ENCODE measurements at regions not wholly inside any gene's neighbourhood (a gene's known extent, or its start where the extent isn't known, plus 50 kb on each side); places are given as distances from the start of the nearest gene placed in this dataset.
"Not testable (repeated sequence)": the region's sequence is repeated elsewhere in the genome, so short reads cannot be mapped to it uniquely, and the experiment has no call there.

DNA sequence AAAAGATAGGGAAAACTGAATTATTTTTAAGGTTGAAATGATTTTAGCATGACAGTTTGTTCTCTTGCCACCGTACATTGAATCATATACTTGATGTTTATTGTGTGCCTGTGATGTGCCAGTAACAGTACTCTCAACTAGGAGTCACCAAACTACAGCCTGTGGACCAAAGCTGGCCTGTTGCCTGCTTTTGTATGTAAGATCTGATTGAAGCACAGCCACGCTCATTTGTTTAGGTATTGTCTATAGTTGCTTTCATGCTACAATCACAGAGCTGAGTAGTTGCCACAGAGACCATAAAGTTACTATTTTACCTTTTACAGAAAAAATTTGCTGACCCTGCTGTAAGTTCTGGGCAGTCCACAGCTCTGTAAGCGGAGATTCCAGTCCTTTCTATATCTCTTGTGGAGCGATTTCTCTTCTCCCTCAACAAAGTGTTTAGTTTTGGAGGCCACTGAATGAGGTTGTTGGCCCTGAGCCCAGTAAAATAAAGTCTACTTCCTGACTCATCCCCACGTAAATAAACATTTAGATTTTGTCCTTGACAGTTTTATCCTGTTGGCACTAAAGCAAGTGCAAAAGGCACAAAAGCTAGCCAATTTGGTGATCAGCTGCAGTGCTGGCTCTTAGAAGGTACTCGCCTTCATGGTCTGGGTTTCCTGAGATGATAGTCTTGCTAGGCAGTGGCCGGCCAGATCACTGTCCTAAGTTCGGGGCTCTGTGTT, 180.2 kb upstream of the ZNF92 start:
- not testable (repeated sequence) for DNase-seq (ENCODE audit: low read depth, low spot score); H3K4me3 ChIP-seq (ENCODE audit: low read length)

DNA sequence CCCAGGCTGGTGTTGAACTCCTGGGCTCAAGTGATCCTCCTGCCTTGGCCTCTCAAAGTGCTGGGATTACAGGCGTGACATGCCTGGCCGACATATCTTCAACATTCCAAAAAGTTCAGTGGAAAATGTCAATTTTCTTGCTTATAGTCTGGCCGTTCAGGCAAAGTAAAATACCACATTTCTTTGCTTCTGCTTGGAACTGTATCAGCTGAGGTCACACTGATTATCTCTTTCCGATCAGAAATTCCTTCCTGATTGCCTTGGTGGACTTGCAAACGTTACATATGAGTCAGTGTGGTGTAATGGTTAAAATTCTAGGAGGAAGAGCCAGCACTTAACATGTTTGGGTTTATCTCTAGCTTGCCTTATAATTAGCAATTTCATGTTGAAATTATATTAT, 170.6 kb upstream of the ERV3-1 start:
- DNase-seq (ENCODE audit: low read depth, low spot score); H3K4me3 ChIP-seq (ENCODE audit: low read length): not testable (repeated sequence)

DNA sequence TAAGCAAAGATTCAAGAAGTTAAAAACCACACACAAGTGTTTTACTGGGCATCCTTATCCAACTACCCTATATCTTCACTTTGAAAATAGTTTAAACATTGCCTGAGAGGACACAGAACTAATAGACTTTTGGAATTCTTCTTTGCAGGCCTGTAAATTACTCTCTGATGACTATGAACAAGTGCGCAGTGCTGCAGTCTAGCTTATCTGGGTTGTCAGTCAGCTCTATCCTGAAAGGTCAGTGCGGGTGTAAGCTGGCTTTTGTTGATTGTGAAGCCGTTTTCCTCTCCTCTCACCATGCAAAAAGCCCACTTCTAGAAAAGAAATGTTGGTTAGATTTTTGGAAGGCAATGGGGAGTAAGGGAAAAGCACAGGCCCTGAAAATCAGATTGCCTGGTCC, 143.6 kb upstream of the ERV3-1 start:
- not testable (repeated sequence) for DNase-seq (ENCODE audit: low read depth, low spot score); H3K4me3 ChIP-seq (ENCODE audit: low read length)

DNA sequence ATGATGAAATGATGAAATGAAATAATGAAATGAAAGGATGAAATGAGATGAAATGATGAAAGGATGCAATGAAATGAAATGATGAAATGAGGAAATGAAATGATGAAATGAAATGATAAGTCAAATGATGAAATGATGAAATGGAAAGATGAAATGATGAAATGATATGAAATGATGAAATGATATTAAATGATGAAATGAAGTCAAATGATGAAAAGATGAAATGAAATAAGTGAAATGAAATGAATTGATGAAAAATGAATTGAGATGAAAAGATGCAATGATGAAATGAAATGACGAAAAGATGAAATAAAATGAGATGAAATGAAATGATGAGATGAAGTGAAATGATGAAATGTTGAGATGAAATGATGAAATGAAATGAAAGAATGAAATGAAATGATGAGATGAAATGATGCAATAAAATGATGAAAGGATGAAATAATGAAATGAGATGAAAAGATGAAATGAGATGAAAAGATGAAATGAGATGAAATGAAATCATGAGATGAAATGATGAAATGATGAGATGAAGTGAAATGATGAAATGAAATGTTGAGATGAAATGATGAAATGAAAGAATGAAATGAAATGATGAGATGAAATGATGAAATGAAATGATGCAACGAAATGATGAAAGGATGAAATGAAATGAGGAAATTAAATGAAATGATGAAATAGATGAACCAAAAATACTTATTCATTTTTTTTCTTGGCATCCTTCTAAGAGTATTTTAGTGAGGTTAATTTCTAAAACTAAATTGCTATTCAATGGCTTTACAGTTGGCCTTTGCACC, 139.8 kb upstream of the ERV3-1 start:
- not testable (repeated sequence) for H3K4me3 ChIP-seq (ENCODE audit: low read length); DNase-seq (ENCODE audit: low read depth, low spot score)

DNA sequence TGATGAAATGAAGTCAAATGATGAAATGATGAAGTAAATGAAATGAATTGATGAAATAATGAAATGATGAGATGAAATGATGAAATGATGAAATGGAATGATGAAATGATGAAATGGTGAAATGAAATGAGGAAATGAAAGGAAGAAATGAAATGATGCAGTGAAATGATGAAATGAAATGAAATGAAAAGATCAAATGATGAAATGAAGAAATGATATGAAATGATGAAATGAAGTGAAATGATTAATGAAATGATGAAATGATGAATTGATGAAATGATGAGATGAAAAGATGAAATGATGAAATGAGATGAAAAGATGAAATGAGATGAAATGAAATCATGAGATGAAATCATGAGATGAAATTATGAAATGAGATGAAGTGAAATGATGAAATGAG, 139.2 kb upstream of the ERV3-1 start:
- not testable (repeated sequence) for DNase-seq (ENCODE audit: low read depth, low spot score); H3K4me3 ChIP-seq (ENCODE audit: low read length)

DNA sequence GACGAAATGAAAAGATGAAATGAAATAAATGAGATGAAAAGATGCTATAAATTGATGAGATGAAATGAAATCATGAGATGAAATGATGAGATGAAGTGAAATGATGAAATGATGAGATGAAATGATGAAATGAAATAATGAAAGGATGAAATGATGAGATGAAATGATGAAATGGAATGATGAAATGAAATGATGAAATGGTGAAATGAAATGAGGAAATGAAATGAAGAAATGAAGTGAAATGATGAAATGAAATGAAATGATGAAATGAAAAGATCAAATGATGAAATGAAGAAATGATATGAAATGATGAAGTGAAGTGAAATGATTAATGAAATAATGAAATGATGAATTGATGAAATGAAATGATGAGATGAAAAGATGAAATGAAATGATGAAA, 138.5 kb upstream of the ERV3-1 start:
- DNase-seq (ENCODE audit: low read depth, low spot score); H3K4me3 ChIP-seq (ENCODE audit: low read length): not testable (repeated sequence)

DNA sequence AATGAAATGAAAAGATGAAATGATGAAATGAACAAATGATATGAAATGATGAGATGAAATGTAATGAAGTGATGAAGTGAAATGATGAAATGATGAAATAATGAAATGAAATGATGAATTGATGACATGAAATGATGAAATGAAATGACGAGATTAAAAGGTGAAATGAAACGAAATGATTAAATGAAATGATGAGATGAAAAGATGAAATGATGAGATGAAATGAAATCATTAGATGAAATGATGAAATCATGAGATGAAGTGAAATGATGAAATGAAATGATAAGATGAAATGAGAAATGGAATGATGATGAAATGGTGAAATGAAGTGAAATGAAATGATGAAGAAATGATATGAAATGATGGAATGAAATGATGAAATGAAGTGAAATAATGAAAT, 138.1 kb upstream of the ERV3-1 start:
- not testable (repeated sequence) for DNase-seq (ENCODE audit: low read depth, low spot score); H3K4me3 ChIP-seq (ENCODE audit: low read length)

DNA sequence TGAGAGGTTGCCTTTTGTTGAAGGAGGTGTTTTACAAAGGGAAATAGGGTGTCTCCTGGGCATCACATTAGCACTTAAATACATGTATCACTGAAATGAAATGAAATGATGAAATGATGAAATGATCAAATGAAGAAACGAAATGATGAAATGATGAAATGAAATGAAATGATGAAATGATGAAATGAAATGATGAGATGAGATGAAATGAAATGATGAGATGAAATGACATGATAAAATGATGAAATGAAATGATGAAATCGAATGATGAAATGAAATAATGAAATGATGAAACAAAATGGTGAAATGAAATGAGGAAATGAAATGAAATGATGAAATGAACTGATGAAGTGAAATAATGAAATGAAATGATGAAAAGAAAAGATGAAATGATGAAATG, 137.6 kb upstream of the ERV3-1 start:
- not testable (repeated sequence) for H3K4me3 ChIP-seq (ENCODE audit: low read length)

DNA sequence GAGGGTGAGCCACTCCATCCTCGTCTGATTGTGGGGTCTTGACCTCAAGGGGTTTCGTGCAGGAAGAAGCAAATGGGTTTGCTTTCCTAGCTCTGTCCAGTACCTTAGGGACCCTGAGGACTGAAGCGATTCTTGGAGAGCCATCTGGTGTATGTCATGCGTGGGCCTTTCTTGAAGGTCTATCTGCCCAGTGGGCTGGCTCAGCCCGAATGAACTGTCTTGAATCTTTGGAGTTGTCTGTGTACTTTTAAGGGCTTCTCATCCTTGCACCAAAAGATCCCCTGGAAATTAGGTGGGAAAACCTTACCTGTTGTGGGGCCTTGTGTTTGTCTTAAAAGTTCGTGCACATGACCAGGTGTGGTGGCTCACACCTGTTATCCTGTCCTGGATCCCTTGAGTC, 135.4 kb upstream of the ERV3-1 start:
- DNase-seq (ENCODE audit: low read depth, low spot score); H3K4me3 ChIP-seq (ENCODE audit: low read length): not testable (repeated sequence)

More for the DNA sequence above, 137.6 kb upstream of the ERV3-1 start:
- DNase-seq (ENCODE audit: low read depth, low spot score): not testable (repeated sequence)

DNA sequence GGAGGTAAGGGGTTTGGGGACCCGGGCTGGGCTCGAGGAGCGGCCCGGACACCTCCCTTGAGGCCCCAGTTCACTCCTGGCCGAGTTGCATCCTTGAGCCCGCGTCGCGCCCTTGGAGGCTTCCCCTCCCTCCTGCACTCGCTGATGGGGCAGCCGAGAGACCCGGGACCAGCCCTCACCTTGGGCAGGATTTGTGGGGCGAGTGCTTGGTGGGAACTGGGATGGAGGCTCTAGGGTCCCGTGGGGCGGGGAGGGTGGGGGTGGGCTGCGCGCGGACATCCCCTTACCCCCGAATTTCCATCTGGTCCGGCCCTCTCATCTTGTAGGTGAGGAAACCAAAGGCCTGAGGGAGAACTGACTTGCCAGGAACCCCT, 134.9 kb upstream of the ERV3-1 start:
- DNase-seq (ENCODE audit: low read depth, low spot score); H3K4me3 ChIP-seq (ENCODE audit: low read length): not testable (repeated sequence)

DNA sequence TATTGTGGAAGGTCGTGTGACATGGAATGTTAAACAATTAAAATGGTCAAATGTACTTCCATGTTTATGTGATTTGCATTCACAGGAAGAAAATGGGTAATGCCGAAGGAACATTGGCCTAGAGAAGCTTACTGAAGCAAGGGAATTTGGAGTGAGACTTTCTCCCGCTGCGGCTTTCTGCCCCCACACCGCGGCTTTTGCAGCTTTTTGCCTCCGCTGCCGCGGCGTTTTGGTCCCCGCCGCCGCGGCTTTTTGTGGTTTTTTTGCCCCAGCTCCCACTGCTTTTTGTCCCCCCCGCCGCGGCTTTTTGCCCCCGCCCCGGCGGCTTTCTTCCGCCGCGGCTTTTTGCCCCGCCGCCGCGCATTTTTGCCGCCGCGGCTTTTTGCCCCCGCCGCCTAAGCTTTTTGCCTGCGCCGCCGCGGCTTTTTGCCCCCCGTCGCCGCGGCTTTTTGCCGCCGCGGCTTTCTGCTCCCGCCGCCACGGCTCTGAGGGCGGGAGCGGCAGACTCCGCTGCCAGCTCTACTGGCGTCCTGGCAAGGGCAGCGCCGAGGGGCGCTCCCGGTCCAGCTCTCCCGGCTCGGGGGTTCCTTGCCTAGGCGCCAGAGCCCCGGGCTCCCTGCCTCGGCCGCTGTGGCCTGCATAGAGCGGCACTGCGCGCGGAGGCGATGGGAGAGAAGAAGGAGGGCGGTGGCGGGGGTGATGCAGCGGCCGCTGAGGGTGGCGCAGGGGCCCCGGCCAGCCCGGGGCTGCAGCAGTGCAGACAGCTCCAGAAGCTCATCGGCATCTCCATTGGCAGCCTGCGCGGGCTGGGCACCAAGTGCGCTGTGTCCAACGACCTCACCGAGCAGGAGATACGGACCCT, 134.3 kb upstream of the ERV3-1 start:
- not testable (repeated sequence) for DNase-seq (ENCODE audit: low read depth, low spot score); H3K4me3 ChIP-seq (ENCODE audit: low read length)

DNA sequence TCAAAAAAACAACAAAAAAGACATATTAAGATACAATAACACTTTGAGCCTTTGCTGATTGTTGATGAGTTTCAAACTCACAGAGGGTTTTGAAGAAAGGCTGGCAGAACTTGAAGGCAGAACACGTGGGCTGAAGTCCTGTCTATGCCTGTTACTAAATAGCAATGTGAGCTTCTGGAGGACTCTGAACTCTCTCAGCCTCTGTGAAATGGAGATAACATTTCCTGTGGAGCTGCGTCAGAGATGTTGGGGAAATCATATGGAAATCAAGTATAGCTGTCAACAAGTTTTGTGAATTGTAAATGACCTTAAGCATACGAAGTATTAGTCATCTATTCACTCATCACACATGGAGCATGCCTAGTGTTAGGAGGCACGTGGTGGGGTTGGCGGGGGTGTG, 130.4 kb upstream of the ERV3-1 start:
- not testable (repeated sequence) for DNase-seq (ENCODE audit: low read depth, low spot score); H3K4me3 ChIP-seq (ENCODE audit: low read length)

DNA sequence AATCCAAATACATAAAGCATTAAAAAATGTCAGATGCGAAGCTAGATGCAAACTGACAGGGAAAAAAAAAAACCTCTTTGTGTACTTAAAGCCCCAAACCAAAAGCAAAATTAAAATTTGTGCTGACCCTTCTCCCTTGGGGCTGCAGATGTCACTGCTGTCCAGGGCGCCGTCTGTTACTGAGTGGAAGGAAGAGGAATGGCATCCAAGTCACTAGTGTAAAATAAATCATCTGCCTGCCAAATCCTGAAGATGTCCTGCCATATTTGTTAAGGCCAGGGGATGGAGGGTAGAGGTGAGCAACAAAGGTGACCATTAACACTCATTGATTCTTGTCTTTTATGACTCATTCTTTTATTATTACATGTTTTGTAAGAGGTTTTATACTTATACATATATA, 126.6 kb upstream of the ERV3-1 start:
- DNase-seq (ENCODE audit: low read depth, low spot score); H3K4me3 ChIP-seq (ENCODE audit: low read length): not testable (repeated sequence)

DNA sequence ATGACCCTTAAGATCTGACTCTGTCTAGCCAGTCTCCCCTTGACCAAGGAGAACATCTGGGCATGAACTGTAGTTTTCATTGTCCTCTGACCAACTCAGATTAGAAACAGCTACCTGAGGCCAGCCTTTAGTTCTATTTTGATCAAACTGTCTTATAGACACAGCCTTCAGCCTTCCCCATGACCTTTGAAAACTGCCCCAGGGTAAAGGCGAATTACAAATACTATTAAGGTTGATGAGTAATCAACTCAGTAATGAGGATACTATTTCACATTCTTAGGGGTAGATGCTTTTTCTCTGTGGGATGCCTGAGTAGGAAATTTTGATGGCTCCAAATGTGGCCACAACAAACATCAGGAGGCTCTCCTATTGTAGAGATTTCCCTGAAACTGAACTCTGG, 125.8 kb upstream of the ERV3-1 start:
- DNase-seq (ENCODE audit: low read depth, low spot score); H3K4me3 ChIP-seq (ENCODE audit: low read length): not testable (repeated sequence)

DNA sequence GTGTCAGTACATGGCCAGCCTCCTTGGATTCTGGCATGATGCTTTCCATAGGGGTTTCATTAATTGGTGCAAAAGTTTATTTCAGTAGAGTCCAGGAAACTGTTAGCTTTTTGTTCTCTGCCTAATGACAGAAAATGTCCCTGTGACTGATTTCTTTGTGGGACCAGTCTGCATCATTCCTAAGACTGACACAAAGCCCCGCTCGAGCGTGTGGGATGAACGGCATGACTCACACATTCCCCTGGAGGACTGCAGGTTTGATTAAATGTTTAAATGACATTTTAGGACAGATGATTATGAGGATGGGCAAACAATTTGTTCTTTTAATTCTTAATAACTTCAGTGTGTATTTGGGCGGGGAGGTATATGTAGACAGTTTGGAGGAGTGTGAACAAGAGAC, 120.9 kb upstream of the ERV3-1 start:
- DNase-seq (ENCODE audit: low read depth, low spot score): not testable (repeated sequence)

DNA sequence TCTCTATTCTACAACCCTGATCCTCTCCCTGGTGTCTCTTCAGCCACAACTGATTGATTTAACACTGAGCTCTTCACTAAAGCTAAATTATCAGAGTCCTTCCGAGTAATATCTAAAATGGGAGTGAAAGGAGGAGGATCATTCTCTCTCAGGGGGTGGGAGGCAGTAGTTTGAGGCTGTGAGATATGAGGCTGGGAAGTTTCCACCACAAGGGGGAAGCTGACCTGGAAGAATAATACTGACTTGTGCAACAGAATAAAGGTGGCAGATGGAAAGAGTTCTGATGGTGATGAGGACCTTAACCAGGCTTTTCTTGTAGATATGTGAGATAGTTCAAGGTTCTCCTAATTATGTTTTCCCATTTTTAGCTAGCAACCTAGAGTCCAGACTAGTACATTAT, 118.1 kb upstream of the ERV3-1 start:
- H3K4me3 ChIP-seq (ENCODE audit: low read length); DNase-seq (ENCODE audit: low read depth, low spot score): not testable (repeated sequence)

More for the DNA sequence above, 120.9 kb upstream of the ERV3-1 start:
- H3K4me3 ChIP-seq (ENCODE audit: low read length): not testable (repeated sequence)

DNA sequence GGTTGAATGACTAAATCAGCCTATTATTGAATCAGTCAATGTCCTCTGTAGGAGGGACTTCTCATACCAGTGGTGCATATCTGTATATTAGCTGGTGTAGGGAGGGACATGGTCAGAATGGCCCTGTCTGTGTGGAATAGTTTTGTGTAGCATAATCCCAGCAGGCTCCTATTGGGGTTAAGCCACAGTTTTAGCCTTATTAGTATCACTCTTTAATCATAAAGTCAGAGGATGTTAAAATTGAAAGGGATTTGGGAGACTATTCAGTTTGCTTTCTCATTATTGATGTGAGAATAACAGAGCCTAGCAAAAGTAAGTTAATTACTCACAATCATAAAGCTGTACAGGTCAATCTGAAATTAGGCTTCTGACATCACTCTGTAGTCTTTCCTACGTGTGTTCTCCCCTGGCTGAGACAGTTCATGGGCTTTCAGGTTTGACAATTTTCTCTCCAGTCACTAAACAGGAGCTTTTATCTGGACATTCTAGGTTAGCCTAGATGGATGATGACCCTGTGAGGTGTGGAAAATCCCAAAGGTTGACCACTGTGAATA, 99.2 kb upstream of the ERV3-1 start:
- not testable (repeated sequence) for DNase-seq (ENCODE audit: low read depth, low spot score); H3K4me3 ChIP-seq (ENCODE audit: low read length)

DNA sequence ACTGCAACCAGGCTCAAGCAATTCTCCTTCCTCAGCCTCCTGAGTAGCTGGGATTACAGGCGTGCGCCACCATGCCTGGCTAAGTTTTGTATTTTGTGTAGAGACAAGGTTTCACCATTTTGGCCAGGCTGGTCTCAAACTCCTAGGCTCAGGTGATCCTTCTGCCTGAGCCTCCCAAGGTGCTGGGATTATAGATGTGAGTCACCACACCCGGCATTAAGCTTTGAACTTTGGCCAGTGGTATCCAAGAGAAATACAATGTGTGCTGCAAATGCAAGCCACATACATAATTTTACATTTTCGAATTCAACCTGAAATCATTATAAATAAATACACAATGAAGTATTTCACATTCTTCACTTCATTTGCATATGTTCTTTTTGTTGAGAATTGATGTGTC, 94.0 kb upstream of the ERV3-1 start:
- DNase-seq (ENCODE audit: low read depth, low spot score); H3K4me3 ChIP-seq (ENCODE audit: low read length): not testable (repeated sequence)

DNA sequence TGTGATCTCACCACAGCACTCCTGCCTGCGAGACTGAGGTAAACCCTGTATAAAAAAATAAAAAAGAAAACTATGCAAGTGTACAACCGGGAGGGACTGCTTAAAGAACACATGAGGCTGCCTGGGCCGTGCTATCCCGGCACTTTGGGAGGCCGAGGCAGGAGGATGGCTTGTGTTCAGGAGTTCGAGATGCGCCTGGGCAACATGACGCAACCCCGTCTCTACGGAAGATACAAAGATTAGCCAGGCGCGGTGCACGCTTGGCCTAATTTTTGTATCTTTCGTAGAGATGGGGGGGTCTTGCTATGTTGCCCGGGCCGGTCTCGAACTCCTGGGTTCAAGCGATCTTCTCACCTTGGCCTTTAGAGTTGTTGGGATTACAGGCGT, 75.2 kb upstream of the ERV3-1 start:
- H3K4me3 ChIP-seq (ENCODE audit: low read length): peak overlapping the region; percentile 69
- not testable (repeated sequence) for DNase-seq (ENCODE audit: low read depth, low spot score)
